ENCODE measurements at regions not wholly inside any gene's neighbourhood (a gene's known extent, or its start where the extent isn't known, plus 50 kb on each side); places are given as distances from the start of the nearest gene placed in this dataset.
"Not testable (repeated sequence)": the region's sequence is repeated elsewhere in the genome, so short reads cannot be mapped to it uniquely, and the experiment has no call there.

GRCh38 chr15:49706805-49707204 is 86.0 kb downstream of the DTWD1 start:
- no peak for DNase-seq

DNA sequence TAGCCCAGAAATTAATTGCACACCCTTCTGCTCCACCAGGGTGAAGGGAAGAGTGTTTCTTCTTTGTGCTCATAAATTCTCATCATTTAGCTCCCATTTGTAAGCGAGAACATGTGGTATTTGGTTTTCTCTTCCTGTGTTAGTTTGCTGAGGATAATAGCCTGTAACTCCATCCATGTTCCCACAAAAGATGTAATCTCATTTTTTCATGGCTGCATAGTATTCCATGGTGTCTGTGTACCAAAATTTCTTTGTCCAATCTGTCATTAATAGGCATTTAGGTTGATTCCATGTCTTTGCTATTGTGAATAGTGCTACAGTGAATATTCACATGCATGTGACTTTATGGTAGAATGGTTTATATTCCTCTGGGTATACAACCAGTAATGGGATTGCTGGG is 86.8 kb downstream of the DTWD1 start:
- DNase-seq: no peak

DNA sequence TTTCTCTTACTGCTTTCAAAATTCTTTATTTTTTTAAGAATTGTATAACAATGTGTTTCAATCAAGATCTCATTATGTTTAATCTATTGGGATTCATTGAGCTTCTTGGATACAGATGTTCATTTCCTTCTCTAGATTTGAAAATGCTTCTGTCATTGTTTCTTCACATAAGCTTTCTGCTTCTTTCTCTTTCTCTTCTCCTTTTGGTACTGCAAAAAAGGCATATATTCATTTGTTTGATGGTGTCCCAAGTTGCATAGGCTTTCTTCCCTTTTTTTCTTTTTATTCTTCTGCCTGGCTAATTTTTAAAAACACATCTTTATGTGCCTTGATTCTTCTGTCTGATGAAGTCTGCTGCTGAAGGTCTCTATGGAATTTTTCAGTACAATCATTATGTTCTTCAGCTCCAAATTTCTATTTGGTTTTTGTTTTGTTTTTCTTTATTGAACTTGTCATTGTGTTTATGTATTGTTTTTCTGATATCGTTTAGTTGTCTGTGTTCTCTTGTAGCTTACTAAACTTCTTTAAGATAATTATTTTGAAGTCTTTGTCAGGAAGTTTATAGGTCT is 88.9 kb downstream of the DTWD1 start:
- DNase-seq: no peak

GRCh38 chr15:49712162-49712561 is 91.3 kb downstream of the DTWD1 start:
- DNase-seq: no peak

- DNase-seq: peak; percentile 58
Observed at GRCh38 chr15:49712846-49713450, 92.1 kb downstream of the DTWD1 start.

- DNase-seq: no peak
Observed at GRCh38 chr15:49715211-49715610, 94.4 kb downstream of the DTWD1 start.

- no peak for DNase-seq
Observed at GRCh38 chr15:49715701-49716100, 94.9 kb downstream of the DTWD1 start.

DNA sequence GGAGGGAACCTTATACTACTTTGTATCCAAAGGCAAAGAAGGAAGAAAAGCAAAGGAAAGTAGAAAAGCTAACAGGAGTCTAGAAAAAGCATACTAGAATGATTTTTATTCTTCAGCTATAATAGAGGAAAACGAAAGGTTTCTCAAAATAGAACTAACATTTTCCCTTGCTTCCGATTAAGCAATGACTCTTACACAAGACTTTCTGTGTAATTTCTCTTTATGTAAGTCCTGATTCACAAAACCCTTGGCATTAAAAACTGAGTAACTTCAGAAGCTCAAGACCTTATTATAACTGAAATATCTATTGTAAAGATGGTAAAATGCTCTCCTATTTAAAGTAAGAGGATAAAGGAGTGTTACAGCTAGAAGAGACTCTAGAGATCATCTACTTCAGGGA is 97.4 kb downstream of the DTWD1 start:
- no peak for DNase-seq

GRCh38 chr15:49718846-49719245 is 98.0 kb downstream of the DTWD1 start:
- DNase-seq: no peak

DNA sequence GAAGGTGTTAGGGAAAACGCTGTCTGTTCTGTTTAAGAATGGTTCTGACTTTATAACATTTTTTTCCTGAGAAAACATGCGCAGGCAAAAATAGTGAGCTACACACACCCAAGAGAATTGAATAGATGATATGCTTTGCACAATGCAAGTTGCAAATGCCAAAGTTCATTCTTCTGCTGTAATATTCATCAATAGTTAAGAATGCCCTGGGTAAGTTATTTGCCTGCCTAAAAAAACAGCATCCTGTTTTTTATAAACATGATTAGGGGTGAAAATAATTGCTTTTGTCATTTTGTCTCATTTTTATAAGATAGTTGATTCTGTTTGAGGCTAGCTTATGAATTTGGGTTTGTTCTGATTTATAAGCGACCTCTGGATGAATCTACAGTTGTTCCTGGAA is 99.4 kb downstream of the DTWD1 start:
- no peak for DNase-seq

GRCh38 chr15:49721091-49721490 is 100.2 kb downstream of the DTWD1 start:
- no peak for DNase-seq

DNA sequence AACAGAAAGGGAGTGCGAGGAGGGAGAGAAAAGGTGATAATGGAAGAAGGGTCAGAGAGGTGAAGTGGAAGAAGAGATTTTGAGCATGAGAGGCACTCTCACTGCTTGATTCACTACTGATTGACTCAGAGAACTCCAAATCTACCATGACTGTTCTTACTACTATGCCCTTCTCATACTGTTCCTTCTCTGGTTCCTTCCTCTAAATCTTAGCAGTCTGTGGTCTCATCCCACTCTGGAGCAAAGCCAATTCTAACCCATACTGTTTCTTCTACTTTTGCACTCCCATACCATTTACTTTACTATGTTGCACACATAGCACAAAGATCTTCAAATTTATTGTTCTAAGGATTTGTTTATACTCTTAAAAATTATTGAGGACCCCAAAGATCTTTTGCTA is 100.8 kb downstream of the DTWD1 start:
- no peak for DNase-seq

- DNase-seq: no peak
Observed at GRCh38 chr15:49723981-49724380, 103.1 kb downstream of the DTWD1 start.

- no peak for DNase-seq
Observed at GRCh38 chr15:49731187-49732099, 110.6 kb downstream of the DTWD1 start.

DNA sequence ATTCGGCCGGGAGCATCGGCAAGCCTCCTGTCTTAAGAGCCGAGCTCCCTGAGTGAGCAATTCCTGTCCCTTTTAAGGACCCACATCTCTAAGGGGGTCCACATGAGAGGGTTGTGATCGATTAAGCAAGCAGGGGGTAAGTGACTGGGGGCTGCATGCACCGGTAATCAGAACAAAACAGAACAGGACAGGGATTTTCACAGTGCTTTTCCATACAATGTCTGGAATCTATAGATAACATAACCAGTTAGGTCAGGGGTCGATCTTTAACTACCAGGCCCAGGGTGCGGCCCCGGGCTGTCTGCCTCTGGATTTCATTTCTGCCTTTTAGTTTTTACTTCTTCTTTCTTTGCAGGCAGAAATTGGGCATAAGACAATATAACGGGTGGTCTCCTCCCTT is 111.3 kb downstream of the DTWD1 start:
- DNase-seq: not testable (repeated sequence)

- DNase-seq: not testable (repeated sequence)
Observed at GRCh38 chr15:49734089-49734488, 113.2 kb downstream of the DTWD1 start.

DNA sequence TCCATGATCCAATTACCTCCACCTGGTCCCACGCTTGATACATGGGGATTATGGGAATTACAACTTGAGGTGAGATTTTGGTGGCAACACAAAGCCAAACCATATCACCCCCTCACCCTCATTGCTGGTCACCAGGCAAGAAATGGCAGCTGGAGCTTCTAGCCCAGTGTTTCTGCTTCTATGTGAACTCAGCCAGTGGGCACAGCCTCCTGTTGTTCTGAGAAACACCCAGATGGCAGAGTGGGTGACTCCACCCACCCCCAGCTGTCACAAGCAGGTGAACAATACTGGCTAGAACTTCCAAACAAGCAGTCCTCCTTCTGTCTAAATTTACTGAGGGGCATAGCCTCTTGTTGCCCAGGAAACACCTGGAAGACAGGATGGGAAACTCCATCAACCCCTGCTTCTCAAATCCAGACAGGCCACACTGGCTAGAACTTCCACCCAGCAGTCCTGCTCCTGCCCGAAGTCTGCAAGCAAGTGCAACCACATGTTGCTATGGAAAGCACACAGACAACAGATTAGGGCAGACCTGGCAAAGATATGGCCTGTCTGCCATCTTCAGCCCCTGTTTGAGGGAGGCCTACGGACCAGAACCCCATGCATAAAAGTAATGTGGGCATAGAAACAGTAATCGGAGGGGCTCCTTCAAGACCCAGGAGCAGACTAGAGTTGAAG is 114.1 kb downstream of the DTWD1 start:
- DNase-seq: peak; percentile 10

- DNase-seq: no peak
Observed at GRCh38 chr15:49737127-49737526, 116.3 kb downstream of the DTWD1 start.

DNA sequence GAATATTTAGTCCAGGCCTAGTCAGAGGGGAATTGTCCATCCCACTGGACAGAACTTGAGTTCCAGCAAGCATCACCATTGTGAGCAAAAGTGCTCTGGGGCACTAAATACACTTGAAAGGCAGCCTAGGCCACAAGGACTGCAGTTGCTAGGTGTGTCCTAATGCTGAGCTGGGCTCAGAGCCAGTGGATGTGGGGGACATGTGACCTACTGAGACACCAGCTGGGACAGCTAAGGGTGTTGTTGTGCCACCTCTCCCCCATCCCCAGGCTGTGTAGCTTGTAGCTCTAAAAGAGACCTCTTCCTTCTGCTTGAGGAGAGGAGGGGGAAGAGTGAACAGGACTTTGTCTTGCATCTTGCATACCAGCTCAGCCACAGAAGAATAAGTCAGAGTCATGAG is 120.9 kb downstream of the DTWD1 start:
- peak; percentile 72 for DNase-seq

DNA sequence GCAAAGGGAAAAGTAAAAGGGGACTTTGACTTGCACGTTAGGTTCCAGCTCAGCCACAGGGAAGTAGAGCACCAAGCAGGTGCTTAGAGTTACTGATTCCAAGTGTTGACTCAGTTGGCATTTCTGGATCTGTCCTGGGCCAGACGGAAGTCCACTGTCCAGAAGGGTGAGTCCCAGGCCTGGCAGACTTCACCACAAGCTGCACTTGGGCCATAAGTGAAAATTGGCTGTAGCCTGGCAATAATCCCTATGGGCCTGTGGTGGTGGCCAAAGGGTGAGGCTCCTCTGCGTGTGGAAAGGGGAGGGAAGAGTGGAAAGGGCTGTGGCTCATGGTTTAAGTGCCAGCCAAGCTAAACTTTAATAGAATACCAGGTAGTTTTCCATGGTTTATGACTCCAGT is 121.5 kb downstream of the DTWD1 start:
- DNase-seq: no peak

DNA sequence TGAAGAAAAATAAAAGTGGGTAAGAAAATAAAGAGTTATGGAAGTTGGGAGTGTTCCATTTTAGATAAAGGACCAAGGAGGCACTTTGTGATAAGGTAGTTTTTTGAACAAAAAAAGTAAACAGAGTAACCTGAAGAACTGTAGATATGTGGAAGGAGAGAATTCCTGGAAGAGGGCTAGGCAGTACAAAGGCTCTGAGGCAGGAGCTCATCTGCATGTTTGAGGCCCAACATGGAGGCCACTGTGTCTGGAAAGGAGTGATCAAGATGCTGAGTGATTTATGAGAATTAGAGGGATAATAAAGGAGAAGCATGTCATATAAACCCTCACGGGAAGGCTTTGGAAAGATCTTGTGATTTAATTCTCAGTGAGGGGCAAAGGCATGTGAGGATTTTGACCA is 126.5 kb downstream of the DTWD1 start:
- no peak for DNase-seq

DNA sequence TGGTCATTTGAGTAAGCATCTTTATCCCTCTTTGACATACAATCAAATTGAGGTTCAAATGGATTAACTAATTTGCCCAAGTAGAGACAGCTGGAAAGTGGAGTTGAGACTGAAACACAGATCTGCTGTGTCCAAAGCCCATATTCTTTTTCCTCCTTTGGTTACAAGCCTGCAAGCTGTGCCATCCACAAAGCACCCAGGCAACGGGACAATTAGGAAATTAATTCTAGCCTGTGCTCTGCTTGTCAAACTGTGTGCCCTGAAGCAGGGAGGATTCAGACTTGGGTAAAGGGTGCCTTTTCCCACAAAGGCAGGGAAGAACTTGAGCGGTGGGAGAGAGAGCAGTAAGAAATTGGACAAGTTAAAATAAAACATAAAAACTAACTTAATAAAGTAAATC is 127.9 kb downstream of the DTWD1 start:
- DNase-seq: no peak

- DNase-seq: no peak
Observed at GRCh38 chr15:49750553-49750952, 129.7 kb downstream of the DTWD1 start.

GRCh38 chr15:49751191-49751590 is 130.3 kb downstream of the DTWD1 start:
- DNase-seq: no peak

All from DMS53 (cell line).